ENCODE measurements at regions not wholly inside any gene's neighbourhood (a gene's known extent, or its start where the extent isn't known, plus 50 kb on each side); places are given as distances from the start of the nearest gene placed in this dataset.

DNA sequence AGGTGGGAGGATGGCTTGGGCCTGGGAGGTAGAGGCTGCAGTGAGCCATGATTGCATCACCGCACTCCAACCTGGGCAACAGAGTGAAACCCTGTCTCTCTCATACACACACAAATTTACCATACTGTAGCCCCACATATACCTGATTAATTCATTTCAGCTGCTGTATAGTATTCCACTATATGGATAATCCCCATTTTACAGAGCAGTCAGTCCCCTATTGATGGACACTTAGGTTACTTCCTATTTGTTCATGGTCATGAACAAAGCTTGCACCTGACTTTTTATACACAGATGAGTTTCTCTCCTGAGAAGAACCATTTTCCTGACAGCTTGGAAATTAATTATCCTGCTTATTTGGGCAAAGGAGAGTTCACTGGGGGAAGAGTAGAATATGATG lies 59.2 kb downstream of the EMX2 start:
- TF ChIP-seq, protein P1, sequence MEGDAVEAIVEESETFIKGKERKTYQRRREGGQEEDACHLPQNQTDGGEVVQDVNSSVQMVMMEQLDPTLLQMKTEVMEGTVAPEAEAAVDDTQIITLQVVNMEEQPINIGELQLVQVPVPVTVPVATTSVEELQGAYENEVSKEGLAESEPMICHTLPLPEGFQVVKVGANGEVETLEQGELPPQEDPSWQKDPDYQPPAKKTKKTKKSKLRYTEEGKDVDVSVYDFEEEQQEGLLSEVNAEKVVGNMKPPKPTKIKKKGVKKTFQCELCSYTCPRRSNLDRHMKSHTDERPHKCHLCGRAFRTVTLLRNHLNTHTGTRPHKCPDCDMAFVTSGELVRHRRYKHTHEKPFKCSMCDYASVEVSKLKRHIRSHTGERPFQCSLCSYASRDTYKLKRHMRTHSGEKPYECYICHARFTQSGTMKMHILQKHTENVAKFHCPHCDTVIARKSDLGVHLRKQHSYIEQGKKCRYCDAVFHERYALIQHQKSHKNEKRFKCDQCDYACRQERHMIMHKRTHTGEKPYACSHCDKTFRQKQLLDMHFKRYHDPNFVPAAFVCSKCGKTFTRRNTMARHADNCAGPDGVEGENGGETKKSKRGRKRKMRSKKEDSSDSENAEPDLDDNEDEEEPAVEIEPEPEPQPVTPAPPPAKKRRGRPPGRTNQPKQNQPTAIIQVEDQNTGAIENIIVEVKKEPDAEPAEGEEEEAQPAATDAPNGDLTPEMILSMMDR (IDR thresholded peaks at IDR 0.05; ENCODE audit: insufficient read depth in 1 of 2, low read depth in 1 of 2, low read length in 1 of 2, severe bottlenecking in 1 of 2, unreplicated experiment in 1 of 2) = no peak
- H3K4me3 ChIP-seq (ENCODE audit: low read depth, low read length) = no peak overlapping the region
- no TSS peak for BruUV-seq (replicated peaks)
- H3K4me1 ChIP-seq = peaks cover 18% of the 10 kb centered on the region
- Mint-ChIP-seq H3K4me1 (ENCODE audit: low read depth, unreplicated experiment) (no peaks in the 10 kb centered on the region), H3K9me3 (ENCODE audit: unreplicated experiment) (peaks cover 11% of the 10 kb centered on the region), H3K27ac (ENCODE audit: unreplicated experiment) (no peak overlapping the region), H3K27me3 (ENCODE audit: insufficient read depth, unreplicated experiment) (no peaks in the 10 kb centered on the region), H3K4me3 (ENCODE audit: unreplicated experiment) (no peak overlapping the region), H3K36me3 (ENCODE audit: insufficient read depth, unreplicated experiment) (peaks cover 6% of the 10 kb centered on the region)
- H3K27me3 ChIP-seq (replicated peaks; ENCODE audit: control insufficient read depth, insufficient read depth, low read length) = no peaks in the 10 kb centered on the region
- no peaks in the 10 kb centered on the region for H3K36me3 ChIP-seq (ENCODE audit: control insufficient read depth, insufficient read depth, low read length)
- no peak for DNase-seq
- intact Hi-C loops (cut with micrococcal nuclease; ENCODE audit: unreplicated experiment) = no loop called here
- ChIA-PET POLR2A (no interaction called here), CTCF (no interaction called here)
- H3K9me3 ChIP-seq = no peaks in the 10 kb centered on the region

DNA sequence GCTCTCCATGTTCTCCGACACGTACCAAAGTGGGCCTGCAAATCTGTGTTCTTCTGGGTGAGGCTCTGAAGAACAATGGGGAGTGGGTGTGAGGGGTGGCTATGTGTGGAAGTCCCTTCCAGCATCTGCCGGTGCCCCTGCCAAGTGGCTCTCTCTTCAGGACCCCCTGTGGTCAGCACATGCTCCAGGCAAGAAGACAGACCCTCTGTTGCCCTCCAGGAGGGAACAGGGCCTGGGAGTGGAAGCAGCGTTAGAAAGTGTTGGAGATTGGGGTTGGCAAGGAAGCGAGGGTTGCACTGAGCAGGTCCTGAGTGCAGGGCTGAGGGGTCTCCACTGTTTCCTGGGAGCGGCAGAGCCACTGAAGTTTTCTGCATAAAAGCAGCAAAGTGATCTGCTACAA lies 60.5 kb downstream of the EMX2 start:
- POLR2A ChIA-PET = no interaction called here
- BruUV-seq (replicated peaks) = no TSS peak

DNA sequence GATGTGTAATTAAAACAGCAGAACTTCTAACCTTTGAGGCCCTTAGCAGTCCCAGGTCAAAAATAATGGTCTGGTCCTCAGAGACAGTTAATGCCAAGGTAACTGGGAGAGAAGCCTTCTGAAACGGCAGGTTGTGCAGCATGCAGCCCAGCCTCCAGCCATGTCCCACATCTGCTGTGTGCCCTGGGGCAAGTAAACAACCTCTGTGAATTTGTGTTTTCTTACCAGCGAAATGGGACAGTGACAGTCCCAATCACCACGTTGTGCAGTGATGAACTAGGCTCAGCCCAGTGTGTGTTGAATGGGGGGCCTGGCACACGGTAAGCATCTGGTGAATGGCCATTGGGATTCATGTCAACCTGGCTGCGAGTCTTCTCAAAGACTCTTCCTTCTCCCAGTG lies 61.2 kb downstream of the EMX2 start:
- BruUV-seq (replicated peaks) = no TSS peak
- ChIA-PET CTCF (interaction anchor here (0.5 kb wide), 1 partner anchor 38 kb away, joined by 3 read pairs; no protein-coding TSS in a partner anchor), POLR2A (no interaction called here)
- peaks cover 6% of the 10 kb centered on the region for H3K36me3 Mint-ChIP-seq (ENCODE audit: insufficient read depth, unreplicated experiment)
- DNase-seq = no peak
- H3K36me3 ChIP-seq (ENCODE audit: control insufficient read depth, insufficient read depth, low read length) = no peaks in the 10 kb centered on the region
- H3K27ac Mint-ChIP-seq (ENCODE audit: unreplicated experiment) = no peak overlapping the region
- H3K4me3 Mint-ChIP-seq (ENCODE audit: unreplicated experiment) = no peak overlapping the region
- H3K4me1 Mint-ChIP-seq (ENCODE audit: low read depth, unreplicated experiment) = no peaks in the 10 kb centered on the region
- H3K4me3 ChIP-seq (ENCODE audit: low read depth, low read length) = no peak overlapping the region
- no peaks in the 10 kb centered on the region; the same call in 1 of the 2 replicates for H3K9me3 ChIP-seq
- H3K27me3 ChIP-seq (replicated peaks; ENCODE audit: control insufficient read depth, insufficient read depth, low read length) = no peaks in the 10 kb centered on the region
- H3K9me3 Mint-ChIP-seq (ENCODE audit: unreplicated experiment) = peaks cover 11% of the 10 kb centered on the region
- intact Hi-C loops (cut with micrococcal nuclease; ENCODE audit: unreplicated experiment) = no loop called here
- no peaks in the 10 kb centered on the region for H3K27me3 Mint-ChIP-seq (ENCODE audit: insufficient read depth, unreplicated experiment)
- peaks cover 8% of the 10 kb centered on the region for H3K4me1 ChIP-seq
- TF ChIP-seq, protein P1 (IDR thresholded peaks at IDR 0.05; ENCODE audit: insufficient read depth in 1 of 2, low read depth in 1 of 2, low read length in 1 of 2, severe bottlenecking in 1 of 2, unreplicated experiment in 1 of 2) = no peak

More for the DNA sequence above, 60.5 kb downstream of the EMX2 start:
- Histone ChIP-seq H3K9me3 (no peaks in the 10 kb centered on the region; the same call in 1 of the 2 replicates), H3K36me3 (ENCODE audit: control insufficient read depth, insufficient read depth, low read length) (no peaks in the 10 kb centered on the region), H3K4me1 (0 out of 2 replicates have a peak, but pooled peaks cover 9% of the 10 kb centered on the region), H3K4me3 (ENCODE audit: low read depth, low read length) (no peak overlapping the region), H3K27me3 (replicated peaks; ENCODE audit: control insufficient read depth, insufficient read depth, low read length) (no peaks in the 10 kb centered on the region)
- CTCF ChIA-PET = no interaction called here
- DNase-seq = no peak
- no peaks in the 10 kb centered on the region for H3K27me3 Mint-ChIP-seq (ENCODE audit: insufficient read depth, unreplicated experiment)
- no peak overlapping the region for H3K4me3 Mint-ChIP-seq (ENCODE audit: unreplicated experiment)
- TF ChIP-seq, protein P1 (IDR thresholded peaks at IDR 0.05; ENCODE audit: insufficient read depth in 1 of 2, low read depth in 1 of 2, low read length in 1 of 2, severe bottlenecking in 1 of 2, unreplicated experiment in 1 of 2) = no peak
- peaks cover 11% of the 10 kb centered on the region for H3K9me3 Mint-ChIP-seq (ENCODE audit: unreplicated experiment)
- intact Hi-C loops (cut with micrococcal nuclease; ENCODE audit: unreplicated experiment) = no loop called here
- no peaks in the 10 kb centered on the region for H3K4me1 Mint-ChIP-seq (ENCODE audit: low read depth, unreplicated experiment)
- H3K27ac Mint-ChIP-seq (ENCODE audit: unreplicated experiment) = no peak overlapping the region
- H3K36me3 Mint-ChIP-seq (ENCODE audit: insufficient read depth, unreplicated experiment) = peaks cover 6% of the 10 kb centered on the region

All from Caco-2 (cell line).